ENCODE measurements at regions not wholly inside any gene's neighbourhood (a gene's known extent, or its start where the extent isn't known, plus 50 kb on each side); places are given as distances from the start of the nearest gene placed in this dataset.
"Not testable (repeated sequence)": the region's sequence is repeated elsewhere in the genome, so short reads cannot be mapped to it uniquely, and the experiment has no call there.

GRCh38 chr12:75751769-75752471, 240.5 kb upstream of the KRR1 start:
- no peak for DNase-seq

- DNase-seq, result peak; percentile 21
Measured at GRCh38 chr12:75750716-75751306, 239.4 kb upstream of the KRR1 start.

GRCh38 chr12:75748990-75749389, 237.6 kb upstream of the KRR1 start:
- not testable (repeated sequence) for DNase-seq

GRCh38 chr12:75748136-75748535, 236.7 kb upstream of the KRR1 start:
- DNase-seq, result no peak

- peak; percentile 85 for DNase-seq
Measured at GRCh38 chr12:75747572-75748021, 236.2 kb upstream of the KRR1 start.

GRCh38 chr12:75746621-75747020, 235.2 kb upstream of the KRR1 start:
- no peak for DNase-seq

- no peak for DNase-seq
Measured at GRCh38 chr12:75744607-75745256, 233.3 kb upstream of the KRR1 start.

GRCh38 chr12:75742961-75743360, 231.6 kb upstream of the KRR1 start:
- no peak for DNase-seq

- no peak for DNase-seq
Measured at GRCh38 chr12:75742048-75742447, 230.6 kb upstream of the KRR1 start.

GRCh38 chr12:75739912-75740311, 228.5 kb upstream of the KRR1 start:
- DNase-seq, result no peak

GRCh38 chr12:75739098-75739497, 227.7 kb upstream of the KRR1 start:
- not testable (repeated sequence) for DNase-seq

- no peak for DNase-seq
Measured at GRCh38 chr12:75738486-75738885, 227.1 kb upstream of the KRR1 start.

GRCh38 chr12:75735853-75736252, 224.4 kb upstream of the KRR1 start:
- no peak for DNase-seq

- DNase-seq, result no peak
Measured at GRCh38 chr12:75728826-75729225, 217.4 kb upstream of the KRR1 start.

- no peak for DNase-seq
Measured at GRCh38 chr12:75727577-75727976, 216.2 kb upstream of the KRR1 start.

GRCh38 chr12:75725521-75726111, 214.2 kb upstream of the KRR1 start:
- DNase-seq, result peak; percentile 94

GRCh38 chr12:75724928-75725312, 213.5 kb upstream of the KRR1 start:
- peak; percentile 99 for DNase-seq

- DNase-seq, result no peak
Measured at GRCh38 chr12:75724307-75724927, 213.0 kb upstream of the KRR1 start.

- DNase-seq, result peak; percentile 92
Measured at GRCh38 chr12:75722714-75723200, 211.3 kb upstream of the KRR1 start.

GRCh38 chr12:75721796-75722195, 210.4 kb upstream of the KRR1 start:
- no peak for DNase-seq

GRCh38 chr12:75720812-75721641, 209.6 kb upstream of the KRR1 start:
- peak; percentile 63 for DNase-seq

- DNase-seq, result no peak
Measured at GRCh38 chr12:75717902-75718301, 206.5 kb upstream of the KRR1 start.
